ENCODE measurements at regions not wholly inside any gene's neighbourhood (a gene's known extent, or its start where the extent isn't known, plus 50 kb on each side); places are given as distances from the start of the nearest gene placed in this dataset.

GRCh38 chr5:173498739-173499470 lies 117.5 kb downstream of the BOD1 start:
- no peak for TF ChIP-seq CTCF (IDR thresholded peaks at IDR 0.05)
- no peak for TF ChIP-seq POLR2A (IDR thresholded peaks at IDR 0.05)
